ENCODE measurements at regions not wholly inside any gene's neighbourhood (a gene's known extent, or its start where the extent isn't known, plus 50 kb on each side); places are given as distances from the start of the nearest gene placed in this dataset.

GRCh38 chr4:170281027-170281426 lies 191.3 kb upstream of the AADAT start:
- no peaks in the 10 kb centered on the region for H3K4me1 ChIP-seq
- no peak overlapping the region for H3K4me2 ChIP-seq (ENCODE audit: low read length)
- no peak for TF ChIP-seq CTCF (IDR thresholded peaks at IDR 0.05)
- H3K4me3 ChIP-seq (ENCODE audit: low read depth, low read length): no peak overlapping the region
- no peaks in the 10 kb centered on the region for H3K79me2 ChIP-seq
- H3K27me3 ChIP-seq (ENCODE audit: control insufficient read depth, insufficient read depth, low read length): no peaks in the 10 kb centered on the region
- H3K9me3 ChIP-seq (ENCODE audit: control insufficient read depth, low read length): no peaks in the 10 kb centered on the region
- H3K9ac ChIP-seq: no peak overlapping the region
- H3K27ac ChIP-seq: no peak overlapping the region
- no peaks in the 10 kb centered on the region for H3K36me3 ChIP-seq (ENCODE audit: control insufficient read depth, insufficient read depth, low read length)
- H2AFZ ChIP-seq: no peak overlapping the region

DNA sequence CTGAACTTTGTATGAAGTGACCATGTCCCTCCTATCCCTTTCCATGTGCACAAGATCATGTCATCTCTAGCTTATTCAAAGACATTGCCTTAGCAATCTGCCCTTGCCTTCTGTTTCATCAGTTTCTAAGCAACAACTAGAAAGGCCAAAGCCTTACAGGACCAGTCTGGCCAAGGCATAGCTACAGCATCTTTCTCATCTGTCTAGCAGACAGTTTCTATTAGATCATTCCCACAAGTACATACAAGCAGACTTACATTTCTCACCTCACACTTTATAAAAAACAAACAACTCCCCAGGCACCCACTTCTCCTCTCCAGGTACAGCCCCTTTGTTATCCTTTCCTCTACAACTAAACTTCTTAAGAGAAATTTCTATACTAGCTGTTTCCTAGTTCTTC lies 188.7 kb upstream of the AADAT start:
- H3K27ac ChIP-seq: no peak overlapping the region
- no peak overlapping the region for H3K9ac ChIP-seq
- no peaks in the 10 kb centered on the region for H3K36me3 ChIP-seq (ENCODE audit: control insufficient read depth, insufficient read depth, low read length)
- no peak overlapping the region for H3K4me2 ChIP-seq (ENCODE audit: low read length)
- TF ChIP-seq CTCF (IDR thresholded peaks at IDR 0.05): no peak
- no peak overlapping the region for H2AFZ ChIP-seq
- H3K9me3 ChIP-seq (ENCODE audit: control insufficient read depth, low read length): no peaks in the 10 kb centered on the region
- no peak overlapping the region for H3K4me3 ChIP-seq (ENCODE audit: low read depth, low read length)
- H3K4me1 ChIP-seq: no peaks in the 10 kb centered on the region
- no peaks in the 10 kb centered on the region for H3K79me2 ChIP-seq
- H3K27me3 ChIP-seq (ENCODE audit: control insufficient read depth, insufficient read depth, low read length): no peaks in the 10 kb centered on the region

DNA sequence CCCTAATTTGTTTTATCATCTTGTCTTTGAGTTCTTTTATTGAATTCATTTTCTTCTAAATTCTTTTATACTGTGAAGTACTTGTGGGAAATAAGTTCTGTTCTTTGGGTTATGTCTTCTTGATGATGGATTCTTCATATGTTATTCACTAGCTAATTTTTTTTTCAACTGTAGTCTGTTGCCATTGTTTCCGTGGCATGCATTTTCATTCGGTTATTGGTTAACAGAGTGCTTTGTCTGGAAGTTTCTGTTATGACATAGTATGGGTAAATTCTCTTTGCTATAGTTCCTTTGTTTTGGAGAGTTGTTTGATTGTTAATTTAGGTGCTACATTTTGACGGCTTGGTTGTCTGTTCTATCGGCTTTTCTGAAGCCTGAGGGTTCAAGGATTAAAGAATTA lies 184.9 kb upstream of the AADAT start:
- H3K9ac ChIP-seq: no peak overlapping the region
- no peak for TF ChIP-seq CTCF (IDR thresholded peaks at IDR 0.05)

DNA sequence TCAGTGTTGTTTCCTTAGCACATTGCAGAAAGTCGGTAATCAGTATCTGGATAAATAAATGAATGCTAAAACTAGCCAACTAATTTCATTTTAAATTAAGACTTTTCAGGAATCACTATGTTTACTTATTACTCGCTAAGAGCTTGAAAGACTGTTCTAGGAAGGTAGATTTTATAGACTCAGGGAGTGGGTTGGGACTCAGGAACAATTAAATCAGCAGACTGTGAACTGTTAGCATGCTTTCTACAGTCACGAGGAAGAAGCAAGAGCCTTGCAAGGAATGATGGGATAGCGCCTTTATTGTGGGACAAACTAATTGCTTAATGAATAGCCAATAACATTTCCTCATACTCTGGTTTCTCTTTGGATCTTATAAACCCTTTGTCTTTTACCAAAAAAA lies 183.2 kb upstream of the AADAT start:
- no peak for TF ChIP-seq CTCF (IDR thresholded peaks at IDR 0.05)
- no peak overlapping the region for H2AFZ ChIP-seq
- H3K9ac ChIP-seq: no peak overlapping the region
- no peaks in the 10 kb centered on the region for H3K9me3 ChIP-seq (ENCODE audit: control insufficient read depth, low read length)
- H3K36me3 ChIP-seq (ENCODE audit: control insufficient read depth, insufficient read depth, low read length): no peaks in the 10 kb centered on the region
- H3K27me3 ChIP-seq (ENCODE audit: control insufficient read depth, insufficient read depth, low read length): no peaks in the 10 kb centered on the region
- no peaks in the 10 kb centered on the region for H3K4me1 ChIP-seq
- H3K27ac ChIP-seq: no peak overlapping the region
- no peaks in the 10 kb centered on the region for H3K79me2 ChIP-seq
- H3K4me2 ChIP-seq (ENCODE audit: low read length): no peak overlapping the region
- no peak overlapping the region for H3K4me3 ChIP-seq (ENCODE audit: low read depth, low read length)

More for the DNA sequence above, 184.9 kb upstream of the AADAT start:
- Histone ChIP-seq H3K27me3 (ENCODE audit: control insufficient read depth, insufficient read depth, low read length) (no peaks in the 10 kb centered on the region), H3K4me3 (ENCODE audit: low read depth, low read length) (no peak overlapping the region), H3K79me2 (no peaks in the 10 kb centered on the region), H2AFZ (no peak overlapping the region), H3K4me1 (no peaks in the 10 kb centered on the region), H3K9me3 (ENCODE audit: control insufficient read depth, low read length) (no peaks in the 10 kb centered on the region), H3K4me2 (ENCODE audit: low read length) (no peak overlapping the region), H3K27ac (no peak overlapping the region), H3K36me3 (ENCODE audit: control insufficient read depth, insufficient read depth, low read length) (no peaks in the 10 kb centered on the region)

- Histone ChIP-seq H3K4me2 (ENCODE audit: low read length) (no peak overlapping the region), H2AFZ (no peak overlapping the region), H3K79me2 (no peaks in the 10 kb centered on the region), H3K9me3 (ENCODE audit: control insufficient read depth, low read length) (no peaks in the 10 kb centered on the region), H3K27me3 (ENCODE audit: control insufficient read depth, insufficient read depth, low read length) (no peaks in the 10 kb centered on the region), H3K36me3 (ENCODE audit: control insufficient read depth, insufficient read depth, low read length) (no peaks in the 10 kb centered on the region), H3K4me3 (ENCODE audit: low read depth, low read length) (no peak overlapping the region), H3K4me1 (no peaks in the 10 kb centered on the region), H3K9ac (no peak overlapping the region), H3K27ac (no peak overlapping the region)
- no peak for TF ChIP-seq CTCF (IDR thresholded peaks at IDR 0.05)
Measured at GRCh38 chr4:170271723-170272122, 182.0 kb upstream of the AADAT start.

All from parathyroid adenoma (tissue), 2 donors.